NCI-H1417 (cell line): ENCODE measurements at regions not wholly inside any gene's neighbourhood (a gene's known extent, or its start where the extent isn't known, plus 50 kb on each side); places are given as distances from the start of the nearest gene placed in this dataset.

Source experiments
- DNase-seq, 3 experiments: peaks; one replicate each; lab custom pipeline; 2025; lab: John Stamatoyannopoulos, UW

GRCh38 chr10:44435196-44435595 is 50.3 kb upstream of the CXCL12 start:
- no peak for DNase-seq

- no peak for DNase-seq
Measured at GRCh38 chr10:44436240-44436639, 51.3 kb upstream of the CXCL12 start.

- DNase-seq, result no peak
Measured at GRCh38 chr10:44437840-44438511, 53.1 kb upstream of the CXCL12 start.

GRCh38 chr10:44439239-44439957 is 54.5 kb upstream of the CXCL12 start:
- no peak for DNase-seq

- DNase-seq, result no peak
Measured at GRCh38 chr10:44439958-44440244, 55.0 kb upstream of the CXCL12 start.

GRCh38 chr10:44457259-44457658 is 72.4 kb upstream of the CXCL12 start:
- no peak for DNase-seq

GRCh38 chr10:44458671-44459413 is 73.9 kb upstream of the CXCL12 start:
- DNase-seq, result no peak

GRCh38 chr10:44459671-44460070 is 74.8 kb upstream of the CXCL12 start:
- no peak for DNase-seq

GRCh38 chr10:44460416-44460815 is 75.5 kb upstream of the CXCL12 start:
- no peak for DNase-seq

GRCh38 chr10:44462338-44462914 is 77.5 kb upstream of the CXCL12 start:
- no peak for DNase-seq

GRCh38 chr10:44463511-44464121 is 78.7 kb upstream of the CXCL12 start:
- DNase-seq, result no peak

GRCh38 chr10:44464503-44464902 is 79.6 kb upstream of the CXCL12 start:
- DNase-seq, result no peak

- DNase-seq, result no peak
Measured at GRCh38 chr10:44465401-44466115, 80.7 kb upstream of the CXCL12 start.

- DNase-seq, result no peak
Measured at GRCh38 chr10:44466236-44466635, 81.3 kb upstream of the CXCL12 start.

- no peak for DNase-seq
Measured at GRCh38 chr10:44467090-44467489, 82.2 kb upstream of the CXCL12 start.

GRCh38 chr10:44467900-44468299 is 83.0 kb upstream of the CXCL12 start:
- DNase-seq, result no peak

- DNase-seq, result no peak
Measured at GRCh38 chr10:44468525-44468924, 83.6 kb upstream of the CXCL12 start.

- no peak for DNase-seq
Measured at GRCh38 chr10:44468965-44469364, 84.1 kb upstream of the CXCL12 start.

GRCh38 chr10:44470784-44471183 is 85.9 kb upstream of the CXCL12 start:
- no peak for DNase-seq

GRCh38 chr10:44471410-44471809 is 86.5 kb upstream of the CXCL12 start:
- DNase-seq, result no peak

GRCh38 chr10:44473146-44473545 is 88.2 kb upstream of the CXCL12 start:
- no peak for DNase-seq
